SU-DHL-6 (cell line): ENCODE measurements at regions not wholly inside any gene's neighbourhood (a gene's known extent, or its start where the extent isn't known, plus 50 kb on each side); places are given as distances from the start of the nearest gene placed in this dataset.

ENCODE experiments used
- EZH2phosphoT487 ChIP-seq: fragments of 200-600 bp; sonication (generic), shearing (Covaris generic); conservative IDR thresholded peaks from 2 replicates; pipeline ENCODE4 v1.6.1; 2018; ENCODE audit warnings: mild to moderate bottlenecking, antibody characterized with exemption, low read length, moderate library complexity, mixed read lengths
- TF ChIP-seq, protein P1 (sequence below): fragments of 200-600 bp; sonication (generic); IDR thresholded peaks from one replicate; pipeline ENCODE4 v1.5.1; 2017; ENCODE audit warnings: antibody characterized with exemption, mild to moderate bottlenecking, low read length, moderate library complexity; ENCODE audit not compliant: insufficient read depth, poor library complexity, severe bottlenecking

DNA sequence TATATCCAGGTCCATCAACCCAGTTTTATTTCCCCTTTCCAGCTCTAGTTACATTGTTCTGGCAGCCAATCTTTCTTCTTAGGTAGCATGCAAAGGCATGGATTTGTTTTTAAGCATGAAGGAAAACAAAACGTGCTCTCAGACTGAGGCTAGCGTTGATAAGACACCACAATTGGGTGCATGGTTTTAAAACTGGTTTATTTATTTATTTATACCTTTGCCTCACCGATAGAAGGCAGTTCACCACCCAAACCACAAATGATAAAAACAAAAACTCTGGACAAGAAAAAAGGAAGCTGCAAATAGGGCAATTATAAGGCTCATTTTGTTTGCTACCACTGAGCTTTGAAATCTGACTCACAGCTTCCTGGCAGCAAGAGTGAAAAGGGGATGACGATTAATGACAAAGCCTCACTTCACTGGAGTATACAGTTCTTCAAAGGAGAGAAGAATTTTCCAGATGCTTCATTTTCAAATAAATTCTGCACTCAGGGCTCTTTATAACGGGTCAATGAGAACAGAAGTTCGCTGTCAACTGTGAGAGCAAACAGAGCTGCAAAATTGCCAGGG, 278.4 kb upstream of the IRX5 start:
- TF ChIP-seq, protein P1, sequence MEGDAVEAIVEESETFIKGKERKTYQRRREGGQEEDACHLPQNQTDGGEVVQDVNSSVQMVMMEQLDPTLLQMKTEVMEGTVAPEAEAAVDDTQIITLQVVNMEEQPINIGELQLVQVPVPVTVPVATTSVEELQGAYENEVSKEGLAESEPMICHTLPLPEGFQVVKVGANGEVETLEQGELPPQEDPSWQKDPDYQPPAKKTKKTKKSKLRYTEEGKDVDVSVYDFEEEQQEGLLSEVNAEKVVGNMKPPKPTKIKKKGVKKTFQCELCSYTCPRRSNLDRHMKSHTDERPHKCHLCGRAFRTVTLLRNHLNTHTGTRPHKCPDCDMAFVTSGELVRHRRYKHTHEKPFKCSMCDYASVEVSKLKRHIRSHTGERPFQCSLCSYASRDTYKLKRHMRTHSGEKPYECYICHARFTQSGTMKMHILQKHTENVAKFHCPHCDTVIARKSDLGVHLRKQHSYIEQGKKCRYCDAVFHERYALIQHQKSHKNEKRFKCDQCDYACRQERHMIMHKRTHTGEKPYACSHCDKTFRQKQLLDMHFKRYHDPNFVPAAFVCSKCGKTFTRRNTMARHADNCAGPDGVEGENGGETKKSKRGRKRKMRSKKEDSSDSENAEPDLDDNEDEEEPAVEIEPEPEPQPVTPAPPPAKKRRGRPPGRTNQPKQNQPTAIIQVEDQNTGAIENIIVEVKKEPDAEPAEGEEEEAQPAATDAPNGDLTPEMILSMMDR = no peak
- no peak for TF ChIP-seq EZH2phosphoT487
